ENCODE measurements at regions not wholly inside any gene's neighbourhood (a gene's known extent, or its start where the extent isn't known, plus 50 kb on each side); places are given as distances from the start of the nearest gene placed in this dataset.

- no peak overlapping the region for H3K4me2 ChIP-seq
- WGBS (ENCODE audit: missing lambda C conversion rate), result 41% methylated on average over 1 of the region's 1 CpG
- ChIA-PET CTCF (no interaction called here), POLR2A (no interaction called here)
- no peaks in the 10 kb centered on the region for H3K4me1 ChIP-seq
- no peak overlapping the region for H3K4me3 ChIP-seq
- ATAC-seq (no peak), FAIRE-seq (no peak), DNase-seq (ENCODE audit: low read depth in 1 of 2, low spot score in 1 of 2) (no peak)
- H3K9me3 ChIP-seq, result peaks cover 2% of the 10 kb centered on the region; the same call in 1 of the 3 replicates
- TF ChIP-seq HEYL (CRISPR knock-in tag; IDR thresholded peaks at IDR 0.05) (no peak), SREBF2 (IDR thresholded peaks at IDR 0.05) (no peak), RARB (CRISPR knock-in tag; IDR thresholded peaks at IDR 0.05) (no peak), MAZ (IDR thresholded peaks at IDR 0.05; ENCODE audit: borderline replicate concordance, low read depth, low read length) (no peak), CBX2 (IDR thresholded peaks at IDR 0.05; ENCODE audit: borderline replicate concordance, low read depth) (no peak), FOSL2 (IDR thresholded peaks at IDR 0.05) (no peak), FOSL2 (CRISPR knock-in tag; IDR thresholded peaks at IDR 0.05) (no peak), RCOR1 (IDR thresholded peaks at IDR 0.05; ENCODE audit: low read depth, low read length) (no peak), SMC3 (IDR thresholded peaks at IDR 0.05) (no peak), POLR2A (IDR thresholded peaks at IDR 0.05; ENCODE audit: low read length) (no peak), JUNB (IDR thresholded peaks at IDR 0.05) (no peak), HOXA7 (CRISPR knock-in tag; IDR thresholded peaks at IDR 0.05) (no peak), RFX5 (IDR thresholded peaks at IDR 0.05) (no peak), HOXB13 (CRISPR knock-in tag; IDR thresholded peaks at IDR 0.05; ENCODE audit: low read depth) (no peak), ELK1 (IDR thresholded peaks at IDR 0.05; ENCODE audit: low read depth, low read length) (no peak), KDM1A (IDR thresholded peaks at IDR 0.05; ENCODE audit: low read depth) (no peak), ZFP36 (IDR thresholded peaks at IDR 0.05; ENCODE audit: borderline replicate concordance, partially characterized antibody) (no peak)
- TF ChIP-seq, protein P1, sequence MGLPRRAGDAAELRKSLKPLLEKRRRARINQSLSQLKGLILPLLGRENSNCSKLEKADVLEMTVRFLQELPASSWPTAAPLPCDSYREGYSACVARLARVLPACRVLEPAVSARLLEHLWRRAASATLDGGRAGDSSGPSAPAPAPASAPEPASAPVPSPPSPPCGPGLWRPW (IDR thresholded peaks at IDR 0.05), result no peak
- no peak overlapping the region for H3K27ac ChIP-seq
Measured at GRCh38 chr2:173500953-173501352, 146.3 kb downstream of the CDCA7 start.

DNA sequence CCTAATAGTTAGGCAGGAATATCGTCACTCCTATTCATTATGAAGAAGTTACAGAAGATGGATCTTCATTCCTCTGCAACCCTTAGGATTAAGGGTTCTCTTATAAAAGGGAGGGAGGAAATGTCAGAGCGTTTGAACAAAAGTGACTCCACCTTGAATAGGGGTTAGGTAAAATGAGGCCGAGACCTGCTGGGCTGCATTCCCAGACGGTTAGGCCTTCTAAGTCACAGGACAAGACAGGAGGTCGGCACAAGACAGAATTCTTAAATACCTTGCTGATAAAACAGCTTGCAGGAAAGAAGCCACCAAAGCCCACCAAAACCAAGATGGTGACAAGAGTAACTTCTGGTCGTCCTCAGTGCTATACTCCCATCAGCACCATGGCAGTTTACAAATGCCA is 147.6 kb downstream of the CDCA7 start:
- WGBS (ENCODE audit: missing lambda C conversion rate), result 54% methylated on average over 6 of the region's 6 CpGs
- ATAC-seq (no peak), FAIRE-seq (no peak), DNase-seq (ENCODE audit: low read depth in 1 of 2, low spot score in 1 of 2) (no peak)
- no peak overlapping the region for H3K4me3 ChIP-seq
- H3K4me2 ChIP-seq, result no peak overlapping the region
- H3K4me1 ChIP-seq, result no peaks in the 10 kb centered on the region
- peaks cover 2% of the 10 kb centered on the region; the same call in 1 of the 3 replicates for H3K9me3 ChIP-seq
- no peak overlapping the region for H3K27ac ChIP-seq
- CTCF ChIA-PET, result interaction anchor here (1.1 kb wide), 1 partner anchor 99 kb away, joined by 3 read pairs; no protein-coding TSS in a partner anchor
- TF ChIP-seq TP53 (CRISPR knock-in tag; IDR thresholded peaks at IDR 0.05) (no peak), HEYL (CRISPR knock-in tag; IDR thresholded peaks at IDR 0.05) (no peak), GATA3 (IDR thresholded peaks at IDR 0.05; ENCODE audit: borderline replicate concordance) (no peak), PBX3 (IDR thresholded peaks at IDR 0.05) (no peak), ZC3H11A (IDR thresholded peaks at IDR 0.05) (no peak), POLR2A (IDR thresholded peaks at IDR 0.05; ENCODE audit: low read length) (no peak), HOXB5 (CRISPR knock-in tag; IDR thresholded peaks at IDR 0.05) (no peak)
- POLR2A ChIA-PET, result no interaction called here

GRCh38 chr2:173511357-173511756 is 156.7 kb downstream of the CDCA7 start:
- no peak for ATAC-seq
- 29% methylated on average over 3 of the region's 3 CpGs for WGBS (ENCODE audit: missing lambda C conversion rate)
- no peak for DNase-seq (ENCODE audit: low read depth in 1 of 2, low spot score in 1 of 2)
- H3K4me2 ChIP-seq, result no peak overlapping the region
- ChIA-PET POLR2A (no interaction called here), CTCF (no interaction called here)
- no peak overlapping the region for H3K27ac ChIP-seq
- H3K4me3 ChIP-seq, result no peak overlapping the region
- no peak for FAIRE-seq
- H3K4me1 ChIP-seq, result no peaks in the 10 kb centered on the region
- H3K9me3 ChIP-seq, result no peaks in the 10 kb centered on the region
- TF ChIP-seq PHF8 (IDR thresholded peaks at IDR 0.05; ENCODE audit: borderline replicate concordance, low read depth), result no peak
- no peak for TF ChIP-seq ZSCAN20 (CRISPR knock-in tag; IDR thresholded peaks at IDR 0.05)
- TF ChIP-seq REST (IDR thresholded peaks at IDR 0.05), result no peak
- TF ChIP-seq RCOR1 (IDR thresholded peaks at IDR 0.05; ENCODE audit: low read depth, low read length), result no peak
- TF ChIP-seq MYC (IDR thresholded peaks at IDR 0.05; ENCODE audit: borderline replicate concordance, low read length), result no peak
- TF ChIP-seq RFX5 (IDR thresholded peaks at IDR 0.05), result no peak
- TF ChIP-seq ESRRA (IDR thresholded peaks at IDR 0.05; ENCODE audit: borderline replicate concordance, low read length), result no peak
- no peak for TF ChIP-seq PBX3 (IDR thresholded peaks at IDR 0.05)
- no peak for TF ChIP-seq RARB (CRISPR knock-in tag; IDR thresholded peaks at IDR 0.05)

All from A549 (cell line).